ENCODE measurements at regions not wholly inside any gene's neighbourhood (a gene's known extent, or its start where the extent isn't known, plus 50 kb on each side); places are given as distances from the start of the nearest gene placed in this dataset.
A peak's percentile ranks its signal among the peaks of the same experiment; 100 is the strongest.

- no peak for DNase-seq
Measured at GRCh38 chr7:84370114-84370513, 175.5 kb upstream of the SEMA3A start.

DNA sequence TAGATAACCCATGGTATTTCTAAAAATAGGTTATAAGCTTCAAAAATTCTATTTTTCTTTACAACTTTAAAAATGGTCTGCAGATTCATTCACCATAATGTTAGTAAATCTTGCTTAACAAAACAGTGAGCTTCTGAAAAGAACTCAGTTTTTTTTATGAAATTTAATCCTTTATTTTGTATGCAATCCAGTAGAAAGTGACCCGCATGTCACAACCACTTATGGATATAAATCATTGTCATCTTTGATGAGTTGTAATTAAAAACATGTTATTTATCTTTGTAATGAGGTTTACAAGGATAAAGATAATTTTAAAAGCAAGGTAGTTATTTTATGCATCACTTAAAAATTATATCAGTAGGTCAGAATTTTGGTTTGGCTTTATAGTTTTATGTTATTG, 173.5 kb upstream of the SEMA3A start:
- DNase-seq, result no peak

- no peak for DNase-seq
Measured at GRCh38 chr7:84364708-84365107, 170.1 kb upstream of the SEMA3A start.

GRCh38 chr7:84363741-84364140, 169.2 kb upstream of the SEMA3A start:
- DNase-seq, result no peak

DNA sequence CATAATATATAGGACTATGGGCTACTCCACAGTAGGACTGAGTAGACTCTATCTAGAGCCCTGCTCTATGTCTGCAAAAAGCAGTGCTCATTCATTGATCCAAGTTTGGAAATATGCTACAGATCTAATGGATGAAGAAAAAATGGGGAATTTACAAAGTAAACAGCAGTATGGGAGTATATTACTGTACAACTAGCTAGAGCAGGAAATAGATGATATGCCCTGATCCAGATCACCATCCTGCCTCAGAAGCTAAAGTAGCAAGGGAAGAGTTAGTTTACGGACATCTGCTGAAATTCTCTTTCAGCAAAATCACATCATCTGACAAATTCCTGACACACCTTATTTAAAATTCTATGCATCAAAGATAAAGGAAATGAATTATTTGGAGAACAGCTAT, 168.2 kb upstream of the SEMA3A start:
- no peak for DNase-seq

GRCh38 chr7:84362360-84362759, 167.8 kb upstream of the SEMA3A start:
- no peak for DNase-seq

DNA sequence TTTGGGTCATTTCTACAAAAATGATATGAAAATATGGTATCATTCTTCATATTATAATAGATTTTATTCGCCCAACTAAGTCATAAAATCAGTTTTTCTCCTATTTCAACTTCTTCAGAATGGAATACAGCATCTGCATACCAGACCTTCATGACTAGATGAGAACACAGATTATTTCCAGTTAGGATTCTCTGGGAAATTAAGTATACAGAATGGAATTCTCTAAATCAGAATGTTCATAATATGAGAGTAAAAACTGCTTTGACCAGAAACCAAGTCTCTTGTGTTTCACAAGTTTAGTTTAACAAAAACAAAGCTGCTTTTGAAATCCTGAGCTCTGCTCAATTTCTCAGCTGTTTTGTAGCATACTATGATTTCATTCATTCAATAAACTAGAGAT, 160.3 kb upstream of the SEMA3A start:
- no peak for DNase-seq

GRCh38 chr7:84354030-84354429, 159.4 kb upstream of the SEMA3A start:
- no peak for DNase-seq

DNA sequence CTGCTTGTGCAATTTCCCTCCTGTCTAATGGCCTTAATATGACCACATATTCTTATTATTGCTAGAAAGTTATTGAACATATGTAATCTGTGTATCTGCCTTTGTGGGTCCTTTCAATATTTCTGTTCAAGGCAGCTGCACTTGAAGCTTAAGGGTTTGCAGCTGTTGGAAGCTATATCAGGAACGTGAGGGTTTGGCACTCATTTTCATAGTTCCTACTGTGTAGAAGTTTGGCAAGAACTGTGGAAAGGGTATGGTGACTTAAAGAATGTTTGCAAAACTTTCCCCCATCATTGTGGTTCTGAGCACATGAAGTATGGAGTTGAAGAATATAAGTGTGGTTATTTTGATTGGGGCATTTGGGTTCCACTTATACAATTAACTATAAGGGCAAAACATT, 144.7 kb upstream of the SEMA3A start:
- no peak for DNase-seq

- DNase-seq, result no peak
Measured at GRCh38 chr7:84337429-84337828, 142.8 kb upstream of the SEMA3A start.

GRCh38 chr7:84336766-84337165, 142.2 kb upstream of the SEMA3A start:
- no peak for DNase-seq

- DNase-seq, result no peak
Measured at GRCh38 chr7:84336303-84336702, 141.7 kb upstream of the SEMA3A start.

GRCh38 chr7:84331616-84332015, 137.0 kb upstream of the SEMA3A start:
- no peak for DNase-seq

DNA sequence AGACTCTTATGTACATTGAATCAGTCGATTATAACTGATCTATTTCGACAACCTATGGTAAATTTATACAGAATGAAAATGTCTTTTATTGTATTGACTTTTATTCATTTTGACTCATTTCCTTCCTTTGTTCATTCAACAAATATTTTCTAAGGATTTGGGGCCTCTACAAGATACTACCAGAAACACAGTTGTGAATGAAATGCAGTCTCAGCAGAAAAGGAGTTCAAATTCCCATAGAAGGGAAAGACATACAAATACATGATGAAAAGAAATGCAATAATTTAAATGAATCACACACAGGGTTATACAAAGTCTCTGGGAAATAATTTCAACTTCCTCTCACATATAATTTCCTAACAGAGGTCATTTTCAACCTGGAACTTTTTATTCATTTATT, 134.0 kb upstream of the SEMA3A start:
- DNase-seq, result no peak

- no peak for DNase-seq
Measured at GRCh38 chr7:84324136-84324630, 129.6 kb upstream of the SEMA3A start.

DNA sequence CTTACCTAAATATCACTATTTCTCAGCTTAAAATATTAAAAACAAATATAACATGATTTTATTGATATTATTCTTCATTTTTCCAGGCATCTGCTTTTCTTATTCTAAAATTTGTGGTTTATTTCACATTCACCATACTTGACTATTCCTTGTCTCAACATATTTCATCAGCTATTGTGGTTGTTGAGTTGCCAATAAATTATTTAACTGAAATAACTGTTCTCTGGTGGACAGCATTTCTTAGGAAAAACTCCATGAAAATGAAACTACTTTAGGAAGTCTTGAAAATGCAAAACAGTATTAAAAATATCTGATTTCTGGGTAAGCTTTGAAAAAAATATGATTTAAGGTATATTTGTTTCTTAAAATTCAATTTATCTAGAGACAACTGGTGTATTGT, 122.9 kb upstream of the SEMA3A start:
- DNase-seq, result no peak

- no peak for DNase-seq
Measured at GRCh38 chr7:84314263-84314662, 119.7 kb upstream of the SEMA3A start.

DNA sequence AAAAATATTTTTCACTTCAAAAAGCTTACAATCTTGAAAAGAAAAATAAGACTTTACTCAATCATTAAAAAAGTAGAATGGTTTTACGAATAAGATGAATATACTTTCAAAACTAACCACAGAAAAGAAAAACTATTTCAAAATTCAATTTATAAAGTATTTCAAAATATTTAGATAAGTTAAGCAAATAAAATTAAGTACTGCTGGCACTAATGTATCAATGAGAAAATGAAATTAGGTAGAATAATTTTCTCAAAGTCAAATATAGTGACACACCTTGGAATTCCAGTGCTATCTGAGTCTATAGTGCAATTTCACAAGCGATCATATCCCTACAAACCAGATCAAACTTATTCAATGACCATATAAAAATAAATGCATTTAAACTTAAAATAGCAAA, 109.8 kb upstream of the SEMA3A start:
- DNase-seq, result no peak

DNA sequence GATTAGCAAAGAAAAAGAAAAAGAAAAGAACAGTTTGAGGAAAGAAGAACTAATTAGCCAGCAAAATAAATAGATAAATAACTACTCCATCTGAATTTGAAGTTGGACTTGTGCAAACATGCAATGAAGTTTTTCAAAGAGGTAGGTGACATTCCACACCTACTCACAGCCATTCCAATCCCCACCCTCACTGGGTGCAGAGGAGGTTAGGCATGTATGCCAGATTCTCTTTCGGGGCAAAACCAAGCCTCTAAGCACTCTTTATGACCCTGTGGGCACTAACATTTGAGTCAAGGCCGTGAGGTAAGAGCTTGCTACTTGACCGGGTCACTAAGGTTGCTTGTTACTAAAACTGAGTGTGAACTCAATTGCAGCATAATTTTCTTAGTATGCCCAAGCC, 108.4 kb upstream of the SEMA3A start:
- no peak for DNase-seq

- DNase-seq, result no peak
Measured at GRCh38 chr7:84297616-84298015, 103.0 kb upstream of the SEMA3A start.

DNA sequence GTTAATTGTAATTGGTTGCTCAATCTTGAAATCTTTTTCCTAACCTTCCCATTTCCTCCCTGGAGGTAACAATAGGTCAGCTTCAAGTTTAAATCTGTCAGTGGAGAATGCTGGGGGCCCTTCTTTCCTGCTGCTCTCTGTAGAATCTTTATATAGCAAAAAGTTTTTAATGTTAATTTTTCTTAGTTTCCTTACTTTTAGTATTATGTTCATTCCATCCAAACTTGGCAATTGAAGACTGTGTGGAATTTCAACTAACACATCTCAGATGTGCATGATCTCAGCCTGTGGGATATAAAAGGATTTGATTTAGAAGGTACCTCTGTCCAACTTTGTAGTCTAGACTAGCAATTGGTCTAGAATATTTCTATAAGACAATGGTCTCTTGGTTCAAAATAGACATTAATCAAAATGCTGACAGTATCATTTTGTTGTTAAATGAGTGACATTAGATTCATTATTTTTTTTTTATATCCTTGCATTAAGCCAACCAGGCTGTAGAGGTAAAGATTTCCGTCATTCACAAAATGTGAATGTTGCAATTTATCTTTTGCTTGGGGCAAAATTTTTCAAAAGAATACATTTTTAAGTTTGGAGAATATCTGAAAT, 100.4 kb upstream of the SEMA3A start:
- DNase-seq, result no peak

- no peak for DNase-seq
Measured at GRCh38 chr7:84294391-84294790, 99.8 kb upstream of the SEMA3A start.

GRCh38 chr7:84291756-84292155, 97.2 kb upstream of the SEMA3A start:
- peak; percentile 56 for DNase-seq

DNA sequence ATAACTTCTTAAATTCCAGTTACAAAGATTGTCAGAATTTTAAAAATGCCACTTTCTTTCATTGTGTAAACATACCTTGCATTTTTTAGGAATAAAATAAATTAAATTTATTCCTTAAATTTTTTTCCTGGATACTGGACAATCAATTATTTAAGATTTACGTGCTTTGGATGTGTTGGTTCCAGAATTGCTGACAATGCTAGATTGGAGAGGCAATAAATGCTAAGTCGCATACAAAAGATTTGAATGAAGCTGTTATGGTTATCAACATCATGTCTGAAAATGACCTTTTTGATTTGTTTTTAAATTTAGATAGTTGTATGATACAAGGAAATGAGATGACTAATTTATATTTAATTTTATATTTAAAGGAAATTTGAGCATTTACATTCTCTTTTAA, 89.2 kb upstream of the SEMA3A start:
- no peak for DNase-seq

GRCh38 chr7:84281518-84281917, 86.9 kb upstream of the SEMA3A start:
- no peak for DNase-seq

Data from NCI-H2171 (cell line).